Endothelial cell of umbilical vein (primary cell): ENCODE measurements at regions not wholly inside any gene's neighbourhood (a gene's known extent, or its start where the extent isn't known, plus 50 kb on each side); places are given as distances from the start of the nearest gene placed in this dataset.

Experiments used
- BruUV-seq: library from RNA; stranded (reverse); fragments of 400-500 nt; replicated peaks from 2 replicates; lab custom pipeline; 2021; lab: Mats Ljungman, UMichigan
- CTCF ChIA-PET: fragments of 300-600, 350-600 bp; sonication (Branson Sonifier 250); formaldehyde crosslinking; loops from one replicate; lab custom pipeline; 2021; ENCODE audit warnings: antibody characterized with exemption, inconsistent platforms; lab: Charles Lee
- POLR2A ChIA-PET: fragments of 300-600, 350-600 bp; sonication (Branson Sonifier 250); formaldehyde crosslinking; loops from one replicate; lab custom pipeline; 2021; ENCODE audit warnings: antibody characterized with exemption, inconsistent platforms; lab: Charles Lee
- DNase-seq: peaks from one replicate; pipeline ENCODE4 v3.0.0-alpha.2; 2011; ENCODE audit warnings: low read depth, low spot score
- FAIRE-seq: peaks from 2 replicates; lab custom pipeline; 2011; peaks lifted over from hg19 to GRCh38; lab: Jason Lieb, UNC
- H2AFZ ChIP-seq: 2 replicates; pipeline ENCODE4 v1.6.0; 2012; ENCODE audit warnings: low read depth, low read length, control low read depth, inconsistent platforms
- H3K27ac ChIP-seq: 2 replicates; pipeline ENCODE4 v1.5.1; 2011; ENCODE audit warnings: low read depth, mild to moderate bottlenecking, control low read depth, low read length, moderate library complexity; ENCODE audit not compliant: insufficient read depth
- H3K27me3 ChIP-seq, 2 experiments: 2 replicates each; pipeline versions ENCODE4 v1.6.0 to v1.6.1; 2011; ENCODE audit warnings: low read length in 2 of 2, mixed read lengths in 1 of 2; ENCODE audit not compliant: control insufficient read depth in 2 of 2, insufficient read depth in 2 of 2
- H3K36me3 ChIP-seq, 2 experiments: 2 replicates in 1 of 2; 3 replicates in 1 of 2; pipeline ENCODE4 v1.5.1; 2011; ENCODE audit warnings: low read length in 2 of 2, mild to moderate bottlenecking in 1 of 2, moderate library complexity in 1 of 2; ENCODE audit not compliant: control insufficient read depth in 2 of 2, insufficient read depth in 2 of 2; ENCODE audit errors: extremely low read depth in 1 of 2
- H3K4me1 ChIP-seq: 3 replicates; pipeline ENCODE4 v1.5.1; 2011; ENCODE audit warnings: mild to moderate bottlenecking, low read length; ENCODE audit not compliant: control insufficient read depth, insufficient read depth; ENCODE audit errors: extremely low read depth
- H3K4me2 ChIP-seq: 2 replicates; pipeline ENCODE4 v1.6.1; 2011; ENCODE audit warnings: low read length, control low read depth, mixed read lengths; ENCODE audit not compliant: insufficient read depth
- H3K4me3 ChIP-seq, 3 experiments: fragments of 200-600 bp in 1 of 3; sonication (generic), shearing (Covaris generic) in 1 of 3; replicated peaks in 1 of 3; 2 replicates each; pipeline ENCODE4 v1.5.1; 2011 to 2016; ENCODE audit warnings: control low read depth in 3 of 3, low read length in 3 of 3, mild to moderate bottlenecking in 2 of 3, inconsistent platforms in 1 of 3, low read depth in 1 of 3, moderate library complexity in 1 of 3; ENCODE audit not compliant: insufficient read depth in 1 of 3
- H3K79me2 ChIP-seq: 2 replicates; pipeline ENCODE4 v1.6.0; 2012; ENCODE audit warnings: low read length, inconsistent platforms; ENCODE audit not compliant: control insufficient read depth, insufficient read depth
- H3K9ac ChIP-seq: replicated peaks from 2 replicates; pipeline ENCODE3; 2011; ENCODE audit warnings: low read length, control low read depth; ENCODE audit not compliant: insufficient read depth; ENCODE audit errors: extremely low read depth
- H3K9me1 ChIP-seq: replicated peaks from 3 replicates; pipeline ENCODE4 v1.6.0; 2011; ENCODE audit warnings: mild to moderate bottlenecking, low read length; ENCODE audit not compliant: control insufficient read depth, insufficient read depth; ENCODE audit errors: extremely low read depth
- H3K9me3 ChIP-seq: replicated peaks from 2 replicates; pipeline ENCODE4 v1.5.1; 2012; ENCODE audit warnings: low read length, inconsistent platforms; ENCODE audit not compliant: control insufficient read depth, insufficient read depth
- H4K20me1 ChIP-seq: replicated peaks from 2 replicates; pipeline ENCODE3; 2011; ENCODE audit warnings: mild to moderate bottlenecking, low read length; ENCODE audit not compliant: control insufficient read depth, insufficient read depth; ENCODE audit errors: extremely low read depth
- CTCF ChIP-seq, 2 donors: IDR thresholded peaks; 1 replicate in 1 of 2; 2 replicates in 1 of 2; pipeline ENCODE4 v1.5.1; 2011; ENCODE audit warnings: low read length in 2 of 2, mild to moderate bottlenecking in 2 of 2, moderate library complexity in 2 of 2, control low read depth in 1 of 2, inconsistent platforms in 1 of 2, low read depth in 1 of 2; ENCODE audit not compliant: insufficient read depth in 1 of 2; ENCODE audit errors: extremely low read depth in 1 of 2
- EZH2 ChIP-seq: IDR thresholded peaks from 2 replicates; pipeline ENCODE4 v1.6.1; 2012; ENCODE audit warnings: borderline replicate concordance, low read depth, mild to moderate bottlenecking, moderate library complexity, low read length, inconsistent platforms; ENCODE audit not compliant: severe bottlenecking
- FOS ChIP-seq: IDR thresholded peaks from 2 replicates; pipeline ENCODE4 v1.6.1; 2011; ENCODE audit warnings: mild to moderate bottlenecking, low read length, moderate library complexity, borderline replicate concordance; ENCODE audit not compliant: insufficient read depth
- GATA2 ChIP-seq: IDR thresholded peaks from 2 replicates; pipeline ENCODE4 v1.7.0; 2011; ENCODE audit warnings: low read depth, mild to moderate bottlenecking, moderate library complexity, mixed read lengths, low read length; ENCODE audit not compliant: insufficient read length, insufficient read depth
- JUN ChIP-seq: IDR thresholded peaks from 2 replicates; pipeline ENCODE4 v1.6.1; 2011; ENCODE audit warnings: borderline replicate concordance, low read depth; ENCODE audit not compliant: insufficient read length, insufficient read depth
- MAX ChIP-seq: IDR thresholded peaks from 2 replicates; pipeline ENCODE4 v1.6.1; 2011; ENCODE audit not compliant: insufficient read depth, insufficient read length
- MYC ChIP-seq: IDR thresholded peaks from one replicate; pipeline ENCODE4 v1.6.1; 2011; ENCODE audit warnings: mild to moderate bottlenecking, low read depth, low read length
- POLR2A ChIP-seq: IDR thresholded peaks from 2 replicates; pipeline ENCODE4 v1.6.1; 2012; ENCODE audit warnings: low read depth, mild to moderate bottlenecking, control low read depth, low read length
- POLR2AphosphoS5 ChIP-seq: IDR thresholded peaks from 2 replicates; pipeline ENCODE4 v1.6.1; 2012; ENCODE audit warnings: low read depth, mild to moderate bottlenecking, control low read depth, low read length, moderate library complexity; ENCODE audit not compliant: insufficient read depth
- dilution Hi-C: fragments of 300-500 bp; cut with MboI; formaldehyde crosslinking; loops from one replicate; pipeline ENCODE4 v1.15.0; 2019; ENCODE audit warnings: low sequenced_read_pairs; ENCODE audit not compliant: extremely low pct_ligation_motif_present
- intact Hi-C: fragments of 100-400 bp; cut with micrococcal nuclease; formaldehyde crosslinking; loops from one replicate; pipeline ENCODE4 v1.10.0; 2022

- H3K9me1 ChIP-seq, result no peaks in the 10 kb centered on the region
- dilution Hi-C loops, result no loop called here
- TF ChIP-seq CTCF (IDR thresholded peaks at IDR 0.05; ENCODE audit: extremely low read depth in 1 of 2, insufficient read depth in 1 of 2, low read depth in 1 of 2, low read length in 2 of 2) (no peak), FOS (no peak), JUN (no peak), MAX (no peak), MYC (no peak), GATA2 (no peak), POLR2A (no peak), EZH2 (no peak), POLR2AphosphoS5 (no peak)
- H3K4me2 ChIP-seq, result no peak overlapping the region
- H3K9ac ChIP-seq, result no peak overlapping the region
- no peak for DNase-seq
- H3K4me1 ChIP-seq, result no peaks in the 10 kb centered on the region
- BruUV-seq, result no TSS peak
- no peak overlapping the region for H3K4me3 ChIP-seq
- no peaks in the 10 kb centered on the region for H3K27me3 ChIP-seq
- H3K79me2 ChIP-seq, result no peaks in the 10 kb centered on the region
- no peaks in the 10 kb centered on the region for H4K20me1 ChIP-seq
- H2AFZ ChIP-seq, result no peak overlapping the region
- no peaks in the 10 kb centered on the region for H3K9me3 ChIP-seq
- ChIA-PET CTCF (no interaction called here), POLR2A (no interaction called here)
- no peaks in the 10 kb centered on the region for H3K36me3 ChIP-seq
- intact Hi-C loops, result no loop called here
- no peak for FAIRE-seq
- no peak overlapping the region for H3K27ac ChIP-seq
Observed at GRCh38 chr1:209439828-209440227, 143.7 kb upstream of the CAMK1G start.
